Skeletal muscle satellite cell (primary cell): ENCODE measurements at regions not wholly inside any gene's neighbourhood (a gene's known extent, or its start where the extent isn't known, plus 50 kb on each side); places are given as distances from the start of the nearest gene placed in this dataset.
"Not testable (repeated sequence)": the region's sequence is repeated elsewhere in the genome, so short reads cannot be mapped to it uniquely, and the experiment has no call there.

Source experiments
- H3K27me3 ChIP-seq: 2 replicates; pipeline ENCODE4 v1.7.0; 2013; ENCODE audit warnings: low read length; ENCODE audit not compliant: control insufficient read depth, insufficient read depth
- H3K36me3 ChIP-seq: 2 replicates; pipeline ENCODE4 v1.7.0; 2013; ENCODE audit warnings: mild to moderate bottlenecking, control low read depth, low read length; ENCODE audit not compliant: insufficient read depth
- H3K4me1 ChIP-seq: 2 replicates; pipeline ENCODE4 v1.7.0; 2013; ENCODE audit warnings: low read length; ENCODE audit not compliant: control insufficient read depth, insufficient read depth
- H3K4me2 ChIP-seq: 2 replicates; pipeline ENCODE4 v1.7.0; 2013; ENCODE audit warnings: mild to moderate bottlenecking, low read length
- H3K4me3 ChIP-seq: 2 replicates; pipeline ENCODE4 v1.7.0; 2013; ENCODE audit warnings: low read length
- H3K9ac ChIP-seq: 2 replicates; pipeline ENCODE4 v1.7.0; 2013; ENCODE audit warnings: mild to moderate bottlenecking, low read depth, low read length, moderate library complexity
- H3K9me3 ChIP-seq: replicated peaks from 2 replicates; pipeline ENCODE4 v1.7.0; 2013; ENCODE audit warnings: mild to moderate bottlenecking, control low read depth, low read length

DNA sequence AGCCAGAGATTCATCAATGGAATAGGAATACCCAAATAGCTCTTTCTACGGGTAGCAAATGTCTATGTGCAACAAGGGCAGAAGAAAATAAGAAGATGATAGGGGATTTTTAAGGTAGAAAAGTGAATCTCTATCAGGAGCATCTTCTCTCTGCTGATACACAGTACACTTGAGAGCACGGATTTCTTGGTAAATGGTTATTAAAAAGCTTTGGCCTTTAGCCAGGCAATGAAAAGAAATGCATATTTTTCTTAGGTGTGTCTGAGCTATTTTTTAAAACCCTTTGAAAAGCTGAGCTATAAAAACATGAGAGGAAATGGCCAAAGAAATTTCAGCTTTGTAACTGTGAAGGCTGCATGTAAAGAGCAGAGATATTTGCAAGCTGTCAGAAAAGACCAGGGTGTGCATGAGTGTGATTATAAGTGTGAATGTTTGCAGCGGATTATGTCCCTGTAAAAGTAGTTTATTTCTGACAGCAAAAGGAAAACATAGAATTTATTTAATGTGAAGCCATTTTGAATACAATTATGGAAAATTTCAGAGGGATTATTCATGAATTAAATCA is 487.1 kb upstream of the PIK3R1 start:
- H3K4me1 ChIP-seq: peaks cover 2% of the 10 kb centered on the region
- H3K4me2 ChIP-seq: no peak overlapping the region
- H3K36me3 ChIP-seq: no peaks in the 10 kb centered on the region
- H3K9me3 ChIP-seq: no peaks in the 10 kb centered on the region
- H3K9ac ChIP-seq: no peak overlapping the region
- H3K4me3 ChIP-seq: no peak overlapping the region
- no peaks in the 10 kb centered on the region for H3K27me3 ChIP-seq

DNA sequence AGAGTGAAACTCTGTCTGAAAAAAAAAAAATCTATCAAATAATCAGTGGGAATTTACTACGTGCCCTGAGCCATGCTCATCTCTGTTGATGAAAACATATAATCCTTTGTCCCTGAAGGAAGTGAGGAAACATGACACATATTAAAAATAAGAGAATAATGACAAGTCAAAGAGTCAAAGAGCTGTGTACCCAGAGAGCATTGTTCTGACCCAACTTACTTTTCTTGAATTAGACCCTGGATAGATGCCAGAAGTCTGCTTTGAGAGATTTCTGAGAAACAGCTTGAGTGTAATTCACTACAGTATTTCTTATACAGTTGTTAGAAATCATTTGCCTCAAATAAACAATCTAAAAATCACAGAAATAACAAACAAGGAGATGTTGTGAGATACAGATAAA is 490.0 kb upstream of the PIK3R1 start:
- H3K9ac ChIP-seq: no peak overlapping the region
- H3K36me3 ChIP-seq: no peaks in the 10 kb centered on the region
- no peaks in the 10 kb centered on the region for H3K4me1 ChIP-seq
- no peaks in the 10 kb centered on the region for H3K27me3 ChIP-seq
- H3K4me2 ChIP-seq: no peak overlapping the region
- H3K4me3 ChIP-seq: no peak overlapping the region
- H3K9me3 ChIP-seq: no peaks in the 10 kb centered on the region

DNA sequence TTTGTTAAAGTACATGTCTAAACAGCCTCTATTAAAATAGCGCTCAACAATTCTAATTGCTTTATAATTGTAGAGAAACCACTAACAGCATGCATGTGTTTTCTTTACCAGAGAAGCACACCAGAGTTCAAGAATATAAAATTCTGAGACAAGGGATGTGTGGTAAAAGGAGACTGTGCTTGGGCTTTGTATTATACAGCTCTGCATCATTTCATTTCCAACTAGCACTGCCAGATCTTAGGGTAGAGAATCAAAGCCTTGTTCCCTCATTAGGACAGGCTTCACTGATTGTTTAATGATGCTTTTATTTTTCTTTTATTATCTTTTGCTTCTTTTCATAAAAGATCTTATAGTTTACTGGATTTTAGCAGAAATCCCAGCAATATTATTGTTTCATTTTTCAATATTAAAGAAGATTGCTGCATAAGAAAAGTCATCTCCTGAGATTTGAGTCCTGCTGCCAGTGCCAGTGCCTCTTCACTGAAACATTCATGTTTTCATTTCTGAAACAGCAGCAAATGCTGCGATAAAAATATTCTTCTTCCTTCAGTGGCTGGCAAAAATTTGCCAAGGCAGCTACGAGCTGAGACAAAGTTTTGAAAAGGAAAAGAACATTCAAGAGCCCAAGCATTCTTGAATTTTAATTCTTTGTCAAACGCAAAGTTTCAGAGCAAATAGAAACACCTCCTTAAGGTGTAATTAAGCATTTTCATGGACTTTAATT is 491.0 kb upstream of the PIK3R1 start:
- Histone ChIP-seq H3K4me3 (no peak overlapping the region), H3K27me3 (no peaks in the 10 kb centered on the region), H3K36me3 (no peaks in the 10 kb centered on the region), H3K9ac (no peak overlapping the region), H3K9me3 (no peaks in the 10 kb centered on the region), H3K4me2 (no peak overlapping the region), H3K4me1 (no peaks in the 10 kb centered on the region)

DNA sequence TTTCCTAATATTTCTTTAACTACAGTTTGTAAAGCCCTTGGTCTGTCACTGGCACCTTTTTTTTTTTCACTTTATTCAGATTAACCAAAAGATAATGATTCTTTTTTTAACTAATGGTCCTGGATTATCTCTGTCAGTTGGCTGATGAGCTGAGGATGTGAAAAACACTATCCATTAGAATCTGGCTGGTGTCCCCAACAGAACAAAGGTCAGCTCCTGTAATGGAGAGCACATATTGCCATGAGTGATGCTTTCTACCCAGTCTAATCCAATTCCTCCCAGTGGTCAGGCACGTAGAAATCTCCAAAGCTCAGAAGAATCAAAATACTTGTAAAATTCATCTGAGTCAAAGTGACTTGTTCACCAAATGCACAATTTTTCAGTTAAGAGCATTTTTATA is 491.7 kb upstream of the PIK3R1 start:
- Histone ChIP-seq H3K4me2 (no peak overlapping the region), H3K9ac (no peak overlapping the region), H3K4me1 (no peaks in the 10 kb centered on the region), H3K9me3 (no peaks in the 10 kb centered on the region), H3K36me3 (no peaks in the 10 kb centered on the region), H3K27me3 (no peaks in the 10 kb centered on the region), H3K4me3 (no peak overlapping the region)

DNA sequence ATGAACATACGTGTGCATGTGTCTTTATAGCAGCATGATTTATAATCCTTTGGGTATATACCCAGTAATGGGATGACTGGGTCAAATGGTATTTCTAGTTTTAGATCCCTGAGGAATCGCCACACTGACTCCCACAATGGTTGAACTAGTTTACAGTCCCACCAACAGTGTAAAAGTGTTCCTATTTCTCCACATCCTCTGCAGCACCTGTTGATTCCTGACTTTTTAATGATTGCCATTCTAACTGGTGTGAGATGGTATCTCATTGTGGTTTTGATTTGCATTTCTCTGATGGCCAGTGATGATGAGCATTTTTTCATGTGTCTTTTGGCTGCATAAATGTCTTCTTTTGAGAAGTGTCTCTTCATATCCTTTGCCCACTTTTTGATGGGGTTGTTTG is 493.0 kb upstream of the PIK3R1 start:
- not testable (repeated sequence) for H3K9me3 ChIP-seq, H3K36me3 ChIP-seq, H3K4me1 ChIP-seq, H3K4me3 ChIP-seq, H3K9ac ChIP-seq, H3K27me3 ChIP-seq, H3K4me2 ChIP-seq

DNA sequence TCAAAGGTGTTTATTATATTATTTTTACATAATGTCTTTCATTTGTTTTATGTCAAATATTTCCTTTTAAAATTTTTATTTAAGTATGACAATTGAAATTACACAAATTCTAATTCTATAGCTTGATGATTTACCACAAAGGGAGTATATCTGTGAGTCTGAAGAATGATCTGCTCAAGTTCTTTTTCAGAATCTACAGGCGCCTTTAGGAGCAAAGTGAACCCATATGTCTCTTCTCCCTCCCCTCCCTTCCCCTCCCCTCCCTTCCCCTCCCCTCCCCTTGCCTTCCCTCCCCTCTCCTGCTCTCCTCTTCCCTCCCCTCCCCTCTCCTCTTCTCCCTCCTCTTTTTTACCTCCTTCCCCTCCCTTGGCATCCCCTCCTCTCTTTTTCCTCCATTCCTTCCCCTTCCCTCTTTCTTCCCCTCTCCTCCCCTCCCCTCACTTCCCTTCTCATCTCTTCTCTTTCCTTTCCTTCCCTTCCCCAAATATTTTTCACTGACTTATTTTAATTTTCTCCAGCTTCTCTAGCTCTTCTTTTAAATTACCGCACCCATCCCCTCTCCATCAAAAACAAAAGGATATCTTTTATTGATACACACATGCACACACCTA is 495.3 kb upstream of the PIK3R1 start:
- no peaks in the 10 kb centered on the region for H3K4me1 ChIP-seq
- H3K9ac ChIP-seq: no peak overlapping the region
- no peaks in the 10 kb centered on the region for H3K36me3 ChIP-seq
- no peaks in the 10 kb centered on the region for H3K27me3 ChIP-seq
- H3K4me3 ChIP-seq: no peak overlapping the region
- H3K9me3 ChIP-seq: no peaks in the 10 kb centered on the region
- no peak overlapping the region for H3K4me2 ChIP-seq

DNA sequence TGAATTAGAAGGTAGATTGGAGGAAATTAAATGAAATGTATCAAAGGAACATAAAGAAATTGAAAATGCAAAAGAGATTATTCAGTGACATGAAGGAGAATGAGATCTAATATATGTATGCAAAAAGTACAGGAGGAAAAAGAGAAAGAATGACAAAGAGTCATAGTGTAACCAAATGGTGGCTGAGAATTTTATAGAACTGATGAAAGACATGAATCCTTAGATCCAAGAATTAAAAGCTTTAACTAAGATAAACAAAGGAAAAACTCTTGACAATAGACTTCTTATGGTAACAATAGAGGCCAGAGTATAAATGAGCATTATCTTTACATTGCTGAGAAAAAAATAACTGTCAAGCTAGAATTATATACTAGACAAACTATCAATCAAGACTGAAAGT is 505.4 kb upstream of the CD180 start:
- Histone ChIP-seq H3K4me1 (no peaks in the 10 kb centered on the region), H3K9me3 (no peaks in the 10 kb centered on the region), H3K36me3 (no peaks in the 10 kb centered on the region), H3K4me2 (no peak overlapping the region), H3K27me3 (no peaks in the 10 kb centered on the region), H3K9ac (no peak overlapping the region), H3K4me3 (no peak overlapping the region)

DNA sequence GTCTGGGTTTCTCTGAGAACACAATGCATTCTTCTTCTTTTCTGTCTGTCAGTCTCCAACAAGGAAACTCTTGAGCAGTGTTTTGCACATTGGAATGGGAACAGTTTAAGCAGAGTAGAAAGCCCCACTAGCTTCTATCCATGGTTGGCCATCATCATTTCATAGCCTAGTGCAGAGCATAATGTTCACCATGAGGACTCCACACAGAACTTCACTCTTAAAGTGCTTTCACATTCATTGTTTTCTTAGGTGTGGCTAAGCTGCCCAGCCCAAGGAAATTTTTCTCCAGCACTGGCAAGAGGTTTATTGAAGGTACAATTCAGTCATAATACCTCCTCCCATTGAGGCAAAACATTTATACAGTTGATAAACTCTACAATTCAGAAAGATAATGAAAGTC is 503.0 kb upstream of the CD180 start:
- H3K27me3 ChIP-seq: no peaks in the 10 kb centered on the region
- H3K36me3 ChIP-seq: no peaks in the 10 kb centered on the region
- no peak overlapping the region for H3K9ac ChIP-seq
- no peak overlapping the region for H3K4me2 ChIP-seq
- no peak overlapping the region for H3K4me3 ChIP-seq
- H3K9me3 ChIP-seq: no peaks in the 10 kb centered on the region
- peaks cover 2% of the 10 kb centered on the region for H3K4me1 ChIP-seq

DNA sequence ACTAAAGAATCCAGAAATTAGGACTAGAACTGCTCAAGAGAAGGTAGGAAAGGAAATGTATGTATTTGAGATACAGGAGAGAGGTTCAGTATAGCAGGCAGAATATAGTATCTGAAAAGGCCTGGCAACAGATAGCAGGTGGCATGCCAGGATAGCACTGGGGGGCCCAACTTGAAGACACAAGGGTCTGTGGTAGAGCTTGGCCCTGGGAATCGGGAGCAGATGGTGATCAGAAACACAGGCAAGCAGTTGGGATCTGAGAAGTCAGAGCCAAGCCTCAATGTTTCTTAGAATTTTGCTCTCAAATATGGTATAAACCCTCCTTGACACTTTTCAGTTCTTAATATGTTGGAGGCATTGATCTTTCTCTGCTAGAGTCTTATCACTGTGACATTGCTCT is 499.8 kb upstream of the CD180 start:
- Histone ChIP-seq H3K4me2 (no peak overlapping the region), H3K27me3 (no peaks in the 10 kb centered on the region), H3K36me3 (no peaks in the 10 kb centered on the region), H3K4me3 (no peak overlapping the region), H3K9ac (no peak overlapping the region), H3K4me1 (peaks cover 10% of the 10 kb centered on the region), H3K9me3 (no peaks in the 10 kb centered on the region)

DNA sequence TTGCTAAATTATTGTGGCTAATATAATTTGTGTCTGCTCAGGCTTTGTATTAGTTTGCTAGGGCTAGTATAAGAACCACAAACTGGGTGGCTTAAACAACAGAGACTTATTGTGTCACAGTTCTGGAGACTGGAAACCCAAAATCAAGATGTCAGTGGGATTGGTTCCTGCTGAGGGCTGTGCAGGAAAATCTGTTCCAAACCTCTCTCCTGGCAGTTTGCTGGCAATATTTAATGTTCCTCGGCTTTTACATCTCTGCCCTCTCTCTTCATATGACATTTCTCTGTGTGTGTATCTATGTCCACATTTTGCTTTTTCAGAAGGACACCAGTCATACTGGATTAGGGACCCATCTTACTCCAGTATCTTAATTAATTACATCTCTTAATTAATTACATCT is 498.8 kb upstream of the CD180 start:
- H3K9ac ChIP-seq: no peak overlapping the region
- H3K36me3 ChIP-seq: no peaks in the 10 kb centered on the region
- H3K4me1 ChIP-seq: peaks cover 10% of the 10 kb centered on the region
- H3K9me3 ChIP-seq: no peaks in the 10 kb centered on the region
- H3K4me2 ChIP-seq: no peak overlapping the region
- no peak overlapping the region for H3K4me3 ChIP-seq
- no peaks in the 10 kb centered on the region for H3K27me3 ChIP-seq

DNA sequence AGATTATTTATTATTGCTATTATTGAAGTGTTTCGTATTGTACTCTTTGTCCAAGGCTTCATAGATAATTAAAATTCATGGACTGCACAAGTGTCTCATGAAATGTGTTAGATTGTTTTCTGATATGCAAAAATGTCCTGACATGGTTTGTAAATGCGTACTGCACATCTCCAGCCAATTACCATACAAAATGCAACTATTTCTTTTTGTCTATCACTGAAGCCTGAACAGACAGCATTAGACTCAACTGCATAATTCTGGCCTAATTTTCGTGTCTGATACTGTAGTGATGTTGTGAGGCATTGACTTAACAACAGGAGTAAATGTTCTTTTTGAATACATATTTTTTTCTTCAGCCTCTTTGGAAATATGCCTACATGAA is 498.2 kb upstream of the CD180 start:
- no peaks in the 10 kb centered on the region for H3K36me3 ChIP-seq
- H3K4me2 ChIP-seq: no peak overlapping the region
- no peaks in the 10 kb centered on the region for H3K27me3 ChIP-seq
- H3K9ac ChIP-seq: no peak overlapping the region
- H3K9me3 ChIP-seq: no peaks in the 10 kb centered on the region
- no peak overlapping the region for H3K4me3 ChIP-seq
- peaks cover 10% of the 10 kb centered on the region for H3K4me1 ChIP-seq
